Motor neuron (in vitro differentiated cells): ENCODE measurements at regions not wholly inside any gene's neighbourhood (a gene's known extent, or its start where the extent isn't known, plus 50 kb on each side); places are given as distances from the start of the nearest gene placed in this dataset.
"Not testable (repeated sequence)": the region's sequence is repeated elsewhere in the genome, so short reads cannot be mapped to it uniquely, and the experiment has no call there.

ENCODE experiments used
- ATAC-seq, 8 experiments: fragments of 200-7000 bp; cut with Tn5 transposase; replicated peaks in 6 of 8; 2 replicates each; pipeline ENCODE4 v1.8.0; 2021; ENCODE audit warnings: mild to moderate bottlenecking in 8 of 8, moderate library complexity in 8 of 8
- H3K27ac ChIP-seq, 2 donors: fragments of 250-450 bp; sonication (Bioruptor Pico); 2 replicates each; pipeline ENCODE4 v1.9.0; 2021; ENCODE audit warnings: antibody characterized with exemption in 2 of 2, mild to moderate bottlenecking in 2 of 2, moderate library complexity in 1 of 2
- H3K4me1 ChIP-seq, 2 donors: fragments of 250-450 bp; sonication (Bioruptor Pico); replicated peaks in 1 of 2; 2 replicates each; pipeline ENCODE4 v1.6.1; 2021; ENCODE audit warnings: antibody characterized with exemption in 2 of 2, mild to moderate bottlenecking in 2 of 2, moderate library complexity in 1 of 2
- H3K4me3 ChIP-seq, 5 donors: fragments of 250-450 bp; sonication (Bioruptor Pico); 2 replicates each; pipeline ENCODE4 v1.9.0; 2021; ENCODE audit warnings: antibody characterized with exemption in 5 of 5, mild to moderate bottlenecking in 5 of 5, moderate library complexity in 4 of 5
- WGBS, 10 experiments: fragments of 450-650 bp; shearing (Covaris generic); methylation state at CpG; one replicate each; pipeline ENCODE4 v1.0.0; 2022; 5-methylcytosine and 5-hydroxymethylcytosine counted together
- in situ Hi-C, 9 experiments: fragments of 400-800 bp; cut with MboI; loops; one replicate each; pipeline ENCODE4 v1.15.0; 2021; ENCODE audit warnings: low sequenced_read_pairs in 9 of 9, low pct_unique_long_range_greater_than_20kb in 2 of 9; ENCODE audit not compliant: unreplicated experiment in 9 of 9

- peak in 1 of 8 experiments; percentile 33 for ATAC-seq
- H3K27ac ChIP-seq = no peak overlapping the region
- no peak overlapping the region for H3K4me3 ChIP-seq
- in situ Hi-C loops = no loop called here
- no peaks in the 10 kb centered on the region for H3K4me1 ChIP-seq
- 0 to 100% (median 82%) methylated on average over 1 to 2 of the region's 2 CpGs; no CpG with 5 or more reads in 1 of the 10 experiments for WGBS, 10 experiments
These were observed 192.2 kb downstream of the RFPL4B start for GRCh38 chr6:112539355-112539754.

- H3K4me1 ChIP-seq, H3K4me3 ChIP-seq, in situ Hi-C loops, ATAC-seq, H3K27ac ChIP-seq: not testable (repeated sequence)
- 50 to 100% (median 85%) methylated on average over 1 to 3 of the region's 3 CpGs; no CpG with 5 or more reads in 4 of the 10 experiments for WGBS, 10 experiments
These were observed 194.7 kb downstream of the RFPL4B start for GRCh38 chr6:112541847-112542246.

- ATAC-seq, H3K4me1 ChIP-seq, H3K4me3 ChIP-seq, H3K27ac ChIP-seq, in situ Hi-C loops: not testable (repeated sequence)
- WGBS, 10 experiments = 47 to 100% (median 86%) methylated on average over 1 to 8 of the region's 8 CpGs
These were observed 200.4 kb downstream of the RFPL4B start for GRCh38 chr6:112547321-112548085.

GRCh38 chr6:112549749-112550148 lies 202.6 kb downstream of the RFPL4B start:
- H3K27ac ChIP-seq = no peak overlapping the region
- H3K4me1 ChIP-seq = no peaks in the 10 kb centered on the region
- H3K4me3 ChIP-seq = no peak overlapping the region
- in situ Hi-C loops = no loop called here
- ATAC-seq = no peak
- 86 to 100% (median 100%) methylated on average over 1 of the region's 1 CpG; no CpG with 5 or more reads in 2 of the 10 experiments for WGBS, 10 experiments

GRCh38 chr6:112557435-112557834 lies 210.3 kb downstream of the RFPL4B start:
- Histone ChIP-seq H3K4me3 (no peak overlapping the region), H3K27ac (no peak overlapping the region), H3K4me1 (peaks cover 0 to 3% of the 10 kb centered on the region in 2 donors)
- in situ Hi-C loops = no loop called here
- ATAC-seq = no peak

GRCh38 chr6:112557961-112558360 lies 210.8 kb downstream of the RFPL4B start:
- no peak for ATAC-seq
- Histone ChIP-seq H3K27ac (no peak overlapping the region), H3K4me1 (peaks cover 3 to 5% of the 10 kb centered on the region in 2 donors), H3K4me3 (no peak overlapping the region)
- in situ Hi-C loops = no loop called here

GRCh38 chr6:112560651-112561050 lies 213.5 kb downstream of the RFPL4B start:
- peak in 1 of 8 experiments; percentile 43 for ATAC-seq
- 64 to 100% (median 83%) methylated on average over 1 to 2 of the region's 2 CpGs; no CpG with 5 or more reads in 2 of the 10 experiments for WGBS, 10 experiments
- in situ Hi-C loops = no loop called here

GRCh38 chr6:112562301-112563231 lies 215.4 kb downstream of the RFPL4B start:
- in situ Hi-C loops = no loop called here
- Histone ChIP-seq H3K27ac (peak overlapping the region in 1 of 2 donors; percentile 40), H3K4me3 (no peak overlapping the region), H3K4me1 (peaks cover 10 to 17% of the 10 kb centered on the region in 2 donors)
- WGBS, 10 experiments = 24 to 87% (median 58%) methylated on average over 4 to 7 of the region's 7 CpGs
- ATAC-seq = peak in 5 of 8 experiments; percentile 45 to 89 (median 86)

More at GRCh38 chr6:112560651-112561050, 213.5 kb downstream of the RFPL4B start:
- Histone ChIP-seq H3K27ac (no peak overlapping the region), H3K4me1 (peaks cover 10 to 17% of the 10 kb centered on the region in 2 donors), H3K4me3 (no peak overlapping the region)

- peak overlapping the region in 1 of 2 donors; percentile 40 for H3K27ac ChIP-seq
- in situ Hi-C loops = no loop called here
- 8 to 100% (median 44%) methylated on average over 2 to 3 of the region's 3 CpGs; no CpG with 5 or more reads in 2 of the 10 experiments for WGBS, 10 experiments
- peaks cover 10 to 17% of the 10 kb centered on the region in 2 donors for H3K4me1 ChIP-seq
- no peak overlapping the region for H3K4me3 ChIP-seq
- peak in 4 of 8 experiments; percentile 45 to 79 (median 76) for ATAC-seq
These were observed 216.2 kb downstream of the RFPL4B start for GRCh38 chr6:112563368-112563767.

- H3K27ac ChIP-seq = no peak overlapping the region
- no peak for ATAC-seq
- in situ Hi-C loops = no loop called here
- H3K4me1 ChIP-seq = peaks cover 6 to 11% of the 10 kb centered on the region in 2 donors
- H3K4me3 ChIP-seq = no peak overlapping the region
These were observed 220.9 kb downstream of the RFPL4B start for GRCh38 chr6:112568066-112568465.

GRCh38 chr6:112571488-112572270 lies 224.5 kb downstream of the RFPL4B start:
- no peaks in the 10 kb centered on the region for H3K4me1 ChIP-seq
- in situ Hi-C loops = no loop called here
- no peak overlapping the region for H3K27ac ChIP-seq
- WGBS, 10 experiments = 17 to 100% (median 63%) methylated on average over 1 to 5 of the region's 5 CpGs
- no peak overlapping the region for H3K4me3 ChIP-seq
- peak in 4 of 8 experiments; percentile 37 to 95 (median 56) for ATAC-seq

GRCh38 chr6:112574190-112574589 lies 227.1 kb downstream of the RFPL4B start:
- Histone ChIP-seq H3K4me1 (no peaks in the 10 kb centered on the region), H3K4me3 (no peak overlapping the region), H3K27ac (no peak overlapping the region)
- WGBS, 10 experiments = 0 to 100% (median 94%) methylated on average over 1 to 3 of the region's 3 CpGs; no CpG with 5 or more reads in 3 of the 10 experiments
- no peak for ATAC-seq
- in situ Hi-C loops = no loop called here
